NT2/D1 (cell line): ENCODE measurements at regions not wholly inside any gene's neighbourhood (a gene's known extent, or its start where the extent isn't known, plus 50 kb on each side); places are given as distances from the start of the nearest gene placed in this dataset.
A peak's percentile ranks its signal among the peaks of the same experiment; 100 is the strongest.

ENCODE experiments used
- DNase-seq: peaks from one replicate; pipeline ENCODE4 v3.0.0-alpha.2; 2011; ENCODE audit warnings: low read depth, low spot score
- H3K27me3 ChIP-seq: 2 replicates; pipeline ENCODE4 v1.6.0; 2011; ENCODE audit warnings: mild to moderate bottlenecking; ENCODE audit not compliant: insufficient read length, insufficient read depth
- H3K36me3 ChIP-seq: 2 replicates; pipeline ENCODE4 v1.6.1; 2011; ENCODE audit warnings: mild to moderate bottlenecking, low read length, mixed read lengths; ENCODE audit not compliant: insufficient read depth, insufficient read length
- H3K4me1 ChIP-seq: 2 replicates; pipeline ENCODE4 v1.5.1; 2011; ENCODE audit not compliant: insufficient read depth, insufficient read length
- H3K4me3 ChIP-seq: 2 replicates; pipeline ENCODE4 v1.5.1; 2011; ENCODE audit warnings: low read depth; ENCODE audit not compliant: insufficient read length
- H3K9ac ChIP-seq: 2 replicates; pipeline ENCODE4 v1.6.0; 2011; ENCODE audit warnings: low read depth; ENCODE audit not compliant: insufficient read length
- H3K9me3 ChIP-seq: 2 replicates; pipeline ENCODE4 v1.5.1; 2011; ENCODE audit warnings: mild to moderate bottlenecking, low read length; ENCODE audit not compliant: insufficient read depth
- SUZ12 ChIP-seq: IDR thresholded peaks from 2 replicates; pipeline ENCODE4 v1.6.1; 2011; ENCODE audit not compliant: insufficient read length, insufficient read depth; ENCODE audit errors: extremely low read depth
- YY1 ChIP-seq: IDR thresholded peaks from 2 replicates; pipeline ENCODE4 v1.6.1; 2011; ENCODE audit not compliant: insufficient read length, insufficient read depth
- ZNF274 ChIP-seq: IDR thresholded peaks from 2 replicates; pipeline ENCODE4 v1.6.1; 2011; ENCODE audit warnings: mild to moderate bottlenecking, low read depth, low read length

DNA sequence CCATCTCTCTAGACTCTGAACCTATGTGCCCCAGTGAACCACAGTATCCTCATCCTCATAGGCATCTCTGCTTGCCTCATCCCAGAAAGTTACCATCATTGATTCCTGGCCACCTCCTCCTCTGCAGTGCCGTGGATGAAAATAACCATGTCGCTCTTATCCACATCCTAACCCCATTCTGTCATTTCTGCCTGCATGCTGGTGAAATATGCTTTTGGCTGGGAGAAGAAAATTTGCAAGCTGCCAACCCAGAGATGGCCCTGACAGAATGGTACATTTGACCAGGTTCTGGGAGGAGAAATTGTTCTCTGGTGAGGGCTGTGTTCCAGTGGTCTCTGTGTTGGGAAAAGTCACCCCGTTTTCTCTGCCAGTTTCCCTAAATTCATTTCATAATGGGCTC lies 149.7 kb downstream of the NMUR2 start:
- Histone ChIP-seq H3K9me3 (no peaks in the 10 kb centered on the region), H3K9ac (no peak overlapping the region), H3K4me3 (no peak overlapping the region), H3K4me1 (no peaks in the 10 kb centered on the region), H3K27me3 (no peaks in the 10 kb centered on the region), H3K36me3 (no peaks in the 10 kb centered on the region)
- DNase-seq, result no peak
- TF ChIP-seq ZNF274 (no peak), YY1 (no peak), SUZ12 (no peak)

DNA sequence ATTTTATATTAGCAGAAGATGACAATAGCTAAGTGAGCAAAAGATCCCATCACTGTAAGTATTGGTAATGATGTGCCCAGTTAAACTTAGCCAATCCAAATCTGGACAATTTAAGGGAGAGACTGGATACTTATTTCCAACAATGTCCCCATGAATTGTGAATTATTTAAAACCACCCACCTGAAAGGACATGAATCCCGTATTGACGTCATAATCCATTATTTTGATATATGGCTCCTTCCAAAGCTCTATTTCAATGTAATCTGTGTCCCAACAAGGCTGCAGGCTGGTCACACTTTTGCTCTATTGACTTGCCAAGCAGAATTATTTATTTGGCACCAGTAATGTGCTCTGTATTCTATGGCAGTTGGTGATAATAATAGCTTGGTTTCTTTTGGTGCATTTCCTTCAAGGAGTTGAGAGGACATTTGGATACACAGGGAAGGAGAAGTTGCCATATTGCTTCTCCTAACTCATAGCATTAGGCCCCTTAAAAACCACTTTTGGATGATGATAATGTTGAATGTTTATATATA lies 157.2 kb downstream of the NMUR2 start:
- Histone ChIP-seq H3K27me3 (no peaks in the 10 kb centered on the region), H3K4me3 (no peak overlapping the region), H3K9ac (no peak overlapping the region), H3K4me1 (no peaks in the 10 kb centered on the region), H3K36me3 (no peaks in the 10 kb centered on the region), H3K9me3 (no peaks in the 10 kb centered on the region)
- TF ChIP-seq YY1 (no peak), ZNF274 (no peak), SUZ12 (no peak)
- DNase-seq, result no peak

DNA sequence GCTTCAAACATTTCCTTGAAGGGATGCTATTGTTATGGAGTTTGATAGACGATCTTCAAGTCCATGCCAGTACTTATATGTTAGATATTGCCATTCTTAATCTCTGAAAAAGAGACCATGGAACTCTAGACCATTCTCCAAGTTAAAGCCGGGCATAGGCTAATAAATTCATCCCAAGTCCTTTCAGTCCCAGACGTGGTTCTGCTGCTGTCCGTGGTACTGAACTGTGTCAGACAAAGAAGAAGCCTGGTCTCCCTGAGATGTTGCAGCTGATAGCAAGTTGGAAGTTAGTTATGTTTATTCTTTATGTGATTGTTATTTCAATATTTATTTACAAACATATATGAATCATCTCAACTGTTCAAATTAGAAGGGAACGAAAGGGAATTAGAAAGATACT lies 158.7 kb downstream of the NMUR2 start:
- Histone ChIP-seq H3K4me3 (no peak overlapping the region), H3K36me3 (no peaks in the 10 kb centered on the region), H3K9me3 (no peaks in the 10 kb centered on the region), H3K9ac (no peak overlapping the region), H3K27me3 (no peaks in the 10 kb centered on the region), H3K4me1 (no peaks in the 10 kb centered on the region)
- peak; percentile 50 for DNase-seq
- TF ChIP-seq YY1 (no peak), SUZ12 (no peak), ZNF274 (no peak)

DNA sequence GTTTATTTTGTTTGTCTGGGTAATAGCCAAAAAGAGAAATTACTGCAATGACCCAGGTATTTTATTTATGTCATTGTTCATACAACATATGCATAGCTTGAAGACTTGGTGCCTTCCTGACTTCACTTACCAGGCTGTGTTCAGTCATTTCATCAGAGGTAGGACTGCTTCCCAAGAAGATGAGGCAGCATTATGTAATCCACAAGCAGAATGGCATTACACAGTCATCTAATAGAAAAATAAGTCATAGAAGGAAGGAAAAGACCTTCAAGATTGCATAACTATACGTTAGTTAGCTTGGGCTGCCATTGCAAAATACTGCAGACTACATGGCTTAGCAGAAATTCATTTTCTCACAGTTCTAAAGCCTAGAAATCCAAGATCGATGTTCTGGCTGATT lies 167.5 kb downstream of the NMUR2 start:
- no peak for DNase-seq
- Histone ChIP-seq H3K9me3 (no peaks in the 10 kb centered on the region), H3K36me3 (no peaks in the 10 kb centered on the region), H3K4me1 (no peaks in the 10 kb centered on the region), H3K27me3 (no peaks in the 10 kb centered on the region), H3K4me3 (no peak overlapping the region), H3K9ac (no peak overlapping the region)
- TF ChIP-seq ZNF274 (no peak), SUZ12 (no peak), YY1 (no peak)

DNA sequence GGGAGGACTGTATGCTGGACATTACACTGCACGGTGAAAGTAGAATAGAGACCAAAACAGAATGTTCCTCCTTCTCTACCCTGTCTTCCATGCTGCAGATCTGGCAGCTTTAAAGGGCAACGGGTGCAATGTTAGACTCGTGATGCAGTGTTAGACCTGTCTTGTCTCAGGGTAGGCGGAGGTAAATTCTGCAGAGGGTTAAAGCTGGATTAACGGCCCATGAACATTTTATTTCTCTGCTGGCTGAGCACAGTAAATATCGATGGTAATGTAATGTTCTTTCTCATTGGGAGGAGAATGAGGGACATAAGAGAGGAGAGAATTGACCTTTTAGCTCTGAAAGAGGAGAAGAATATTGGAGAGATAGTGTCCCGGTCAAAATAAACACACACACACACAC lies 178.9 kb downstream of the NMUR2 start:
- Histone ChIP-seq H3K9ac (no peak overlapping the region), H3K4me1 (no peaks in the 10 kb centered on the region), H3K4me3 (no peak overlapping the region), H3K27me3 (no peaks in the 10 kb centered on the region), H3K9me3 (no peaks in the 10 kb centered on the region), H3K36me3 (no peaks in the 10 kb centered on the region)
- no peak for DNase-seq
- no peak for TF ChIP-seq SUZ12
- TF ChIP-seq ZNF274, result no peak
- TF ChIP-seq YY1, result no peak

DNA sequence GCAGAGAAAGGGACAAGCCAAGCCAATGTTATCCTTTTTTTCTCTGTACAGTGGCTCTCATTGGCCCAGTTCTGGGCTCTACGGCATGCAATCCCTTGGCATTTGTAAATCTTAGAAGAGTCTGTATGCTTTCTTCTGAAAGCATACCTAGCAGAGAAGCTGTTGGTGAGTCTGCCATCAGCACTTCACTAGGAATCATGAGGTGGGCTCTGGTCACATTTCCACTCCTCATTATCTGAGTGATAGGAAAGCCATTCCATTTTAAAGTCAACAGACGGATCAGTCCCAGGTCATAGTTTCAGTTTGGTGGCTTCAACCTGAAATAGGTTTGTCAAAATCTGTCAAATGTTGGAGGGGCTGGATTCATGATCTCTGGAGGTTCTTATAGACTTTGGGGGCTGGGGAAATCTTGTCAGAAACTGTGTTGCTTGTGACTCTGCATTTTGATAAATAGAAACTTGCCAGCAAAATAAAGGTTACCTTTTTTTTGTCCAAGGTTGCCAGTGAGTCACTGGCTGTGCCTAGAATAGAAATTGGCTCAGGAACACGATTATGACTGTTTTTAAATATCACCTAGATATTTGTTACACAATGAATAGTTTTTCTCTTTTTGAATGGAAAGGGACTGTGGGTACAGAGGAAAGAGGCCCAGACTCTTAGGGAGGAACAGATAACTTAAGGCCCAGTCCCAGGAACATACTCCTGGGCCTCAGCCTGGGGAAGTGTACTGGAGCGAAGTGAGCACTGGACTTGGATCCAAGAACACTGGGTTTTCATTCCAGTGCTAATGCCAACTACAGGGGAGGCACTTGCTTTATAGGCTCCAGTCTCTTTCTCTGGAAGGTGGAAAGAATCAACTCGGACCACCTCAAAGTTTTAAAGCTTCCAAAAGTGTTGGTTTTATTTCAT lies 183.1 kb downstream of the NMUR2 start:
- Histone ChIP-seq H3K36me3 (no peaks in the 10 kb centered on the region), H3K9me3 (no peaks in the 10 kb centered on the region), H3K27me3 (no peaks in the 10 kb centered on the region), H3K4me3 (no peak overlapping the region), H3K4me1 (no peaks in the 10 kb centered on the region), H3K9ac (no peak overlapping the region)
- TF ChIP-seq SUZ12 (no peak), YY1 (no peak), ZNF274 (no peak)
- no peak for DNase-seq

DNA sequence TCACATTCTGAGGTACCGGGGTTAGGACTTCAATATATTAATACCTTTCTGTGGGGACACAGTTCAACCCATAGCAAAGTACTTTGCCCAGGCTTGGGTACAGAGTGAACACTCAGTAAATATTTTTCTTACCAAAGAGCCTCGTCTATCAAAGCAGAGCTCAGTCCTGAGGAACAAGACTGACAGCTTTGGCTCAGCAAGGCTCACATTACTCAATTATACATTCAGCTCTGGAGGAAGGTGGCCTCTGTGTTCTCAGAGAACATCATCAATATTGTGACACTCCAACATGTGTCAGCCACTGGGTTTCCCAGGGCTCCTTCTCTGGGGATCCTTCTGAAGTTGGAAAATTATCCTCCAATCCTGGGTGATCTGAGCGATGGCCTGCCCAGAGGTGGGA lies 186.4 kb downstream of the NMUR2 start:
- no peak for DNase-seq
- no peak for TF ChIP-seq SUZ12
- Histone ChIP-seq H3K4me1 (no peaks in the 10 kb centered on the region), H3K9ac (no peak overlapping the region), H3K4me3 (no peak overlapping the region), H3K27me3 (no peaks in the 10 kb centered on the region), H3K36me3 (no peaks in the 10 kb centered on the region), H3K9me3 (0 out of 2 replicates have a peak, but pooled peaks cover under 1% of the 10 kb centered on the region)
